KBM-7 (cell line): ENCODE measurements at regions not wholly inside any gene's neighbourhood (a gene's known extent, or its start where the extent isn't known, plus 50 kb on each side); places are given as distances from the start of the nearest gene placed in this dataset.
"Not testable (repeated sequence)": the region's sequence is repeated elsewhere in the genome, so short reads cannot be mapped to it uniquely, and the experiment has no call there.

Source experiments
- DNase-seq: peaks from one replicate; pipeline ENCODE4 v3.0.0-alpha.2; 2015
- in situ Hi-C: fragments of 300-500 bp; cut with MboI; formaldehyde crosslinking; loops from 2 replicates; pipeline ENCODE4 v1.14.3; 2020; ENCODE audit warnings: low sequenced_read_pairs, low pct_unique_long_range_greater_than_20kb, mixed read lengths

DNA sequence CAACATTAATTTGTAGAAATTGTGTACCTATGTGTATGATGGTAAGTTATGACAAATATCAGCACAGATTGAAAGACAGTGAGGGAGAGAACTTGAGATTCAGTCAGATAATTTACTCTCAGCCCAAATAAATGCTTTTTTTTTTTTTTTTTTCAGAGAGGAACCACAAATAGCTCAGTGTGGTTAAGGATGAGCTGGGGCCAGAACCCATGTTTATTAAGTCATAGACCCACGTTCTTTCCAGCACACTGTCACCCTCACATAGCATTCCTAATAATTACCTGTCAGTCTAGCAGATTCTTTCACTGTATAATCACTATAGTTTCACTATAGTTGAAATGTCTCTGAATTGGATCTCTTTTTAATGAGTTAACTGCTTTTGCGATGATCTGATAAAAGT lies 246.1 kb downstream of the ZIC1 start:
- no peak for DNase-seq

DNA sequence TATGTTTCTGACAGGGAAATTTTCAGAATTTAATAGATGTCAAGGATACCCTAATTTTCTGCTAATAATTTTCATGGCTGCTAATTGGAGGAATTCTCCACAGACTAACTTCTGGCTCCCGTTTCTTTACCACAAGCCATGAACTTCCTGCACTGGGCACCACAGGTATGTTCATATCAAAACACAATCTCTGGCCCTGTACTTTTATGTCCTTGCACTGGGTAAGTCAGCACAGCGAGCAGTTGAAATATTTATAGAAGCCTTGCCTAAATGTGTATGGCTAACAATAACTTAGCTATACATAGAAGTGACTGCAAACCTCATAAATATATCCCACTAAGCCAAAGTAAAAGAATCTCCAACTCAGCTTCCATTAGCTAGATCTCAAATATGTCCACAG lies 246.9 kb downstream of the ZIC1 start:
- DNase-seq = no peak
- in situ Hi-C loops = no loop called here

More for the DNA sequence above, 246.1 kb downstream of the ZIC1 start:
- in situ Hi-C loops = no loop called here

DNA sequence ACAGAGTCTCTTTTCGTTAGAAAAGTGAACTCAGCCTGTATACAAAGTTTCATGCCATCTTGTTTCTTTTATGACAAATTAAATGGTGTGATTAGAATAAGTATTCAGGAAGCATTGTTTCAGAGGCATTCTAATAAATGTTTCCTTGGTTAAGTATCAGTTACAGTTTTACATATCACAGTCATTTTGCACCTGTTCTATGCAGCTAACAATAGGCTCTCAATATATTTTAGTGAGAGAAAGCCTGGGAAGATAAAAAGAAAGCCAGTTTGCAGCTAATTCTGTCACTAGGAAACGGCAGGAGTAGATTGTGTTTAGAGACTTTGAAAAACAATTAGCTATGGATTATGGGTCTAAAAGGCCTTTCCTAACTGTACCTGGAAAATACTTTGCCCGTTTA lies 252.8 kb downstream of the ZIC1 start:
- in situ Hi-C loops = no loop called here
- no peak for DNase-seq

DNA sequence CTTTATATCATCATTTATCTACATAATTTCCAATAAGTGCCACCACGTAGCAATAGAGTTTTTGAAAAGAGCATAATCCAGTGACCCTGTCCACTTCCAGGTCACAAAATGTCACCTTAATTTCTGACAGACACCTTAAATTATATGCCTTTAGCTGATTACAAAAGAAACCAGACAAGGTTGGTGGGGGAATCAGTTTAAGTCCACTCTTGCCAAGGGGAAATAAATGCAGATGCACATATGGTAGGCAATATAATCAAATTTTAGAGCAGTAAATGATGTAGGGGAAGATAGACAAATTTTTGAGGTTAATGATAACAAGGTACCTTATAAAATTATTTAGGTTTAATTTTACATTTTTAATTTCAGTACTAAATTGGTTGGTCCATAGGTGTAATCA lies 253.5 kb downstream of the ZIC1 start:
- no peak for DNase-seq
- in situ Hi-C loops = no loop called here

DNA sequence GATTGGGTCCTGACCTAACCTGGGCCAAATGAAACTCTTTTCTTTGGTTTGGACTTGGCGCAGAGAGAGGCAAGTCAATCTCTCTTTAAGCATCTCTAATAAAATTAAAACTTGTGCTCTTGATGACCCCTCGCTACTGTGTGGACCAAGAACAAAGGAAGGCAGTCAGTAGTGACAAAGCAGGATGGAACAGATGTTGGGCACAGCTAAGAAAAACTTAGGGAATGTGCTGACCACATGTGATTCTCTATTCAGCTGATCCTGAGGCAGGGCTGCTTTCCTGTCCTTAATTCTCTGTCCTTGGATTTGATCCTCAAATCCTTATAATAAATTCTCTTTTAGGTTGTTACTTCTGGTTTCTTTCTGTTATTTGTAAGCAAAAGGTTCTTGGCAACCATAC lies 259.9 kb downstream of the ZIC1 start:
- DNase-seq = no peak
- in situ Hi-C loops = no loop called here

DNA sequence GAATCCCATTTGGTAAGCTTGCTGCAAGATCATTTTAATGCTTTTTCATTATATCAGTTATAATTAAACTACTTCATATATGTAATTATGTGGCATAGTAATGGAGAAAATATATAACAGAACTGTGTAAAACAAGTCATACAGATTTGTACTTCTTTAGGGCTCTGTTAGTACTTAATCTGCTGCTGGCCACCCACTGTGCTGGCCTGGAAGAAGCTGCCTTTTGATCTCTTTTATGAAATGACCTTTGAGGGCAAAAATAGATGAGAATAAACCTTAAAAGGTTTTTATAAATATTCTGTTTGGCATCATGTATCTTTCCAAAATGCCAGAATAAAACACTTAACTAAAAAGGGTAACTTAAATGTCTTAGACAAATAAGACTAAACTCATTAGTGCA lies 262.9 kb downstream of the ZIC1 start:
- in situ Hi-C loops = no loop called here
- DNase-seq = no peak

DNA sequence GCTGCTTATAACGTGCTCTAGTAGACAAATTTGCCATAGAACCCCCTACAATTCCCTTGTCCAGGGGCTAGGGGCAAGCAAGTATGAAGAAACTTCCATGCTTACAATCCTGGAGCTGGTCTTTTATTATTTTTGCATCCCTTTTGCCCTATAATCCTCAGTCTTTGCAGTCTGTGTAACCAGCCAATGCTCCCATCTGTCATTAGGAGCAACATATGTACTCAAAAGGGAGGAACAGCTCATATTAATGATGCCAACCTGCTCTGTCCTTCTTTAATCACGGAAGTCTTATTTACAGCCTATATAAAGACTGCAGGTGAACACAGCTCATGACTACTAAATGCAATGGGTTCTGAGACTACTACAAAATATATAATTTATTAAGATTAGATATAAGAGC lies 263.3 kb downstream of the ZIC1 start:
- no peak for DNase-seq
- in situ Hi-C loops = no loop called here

DNA sequence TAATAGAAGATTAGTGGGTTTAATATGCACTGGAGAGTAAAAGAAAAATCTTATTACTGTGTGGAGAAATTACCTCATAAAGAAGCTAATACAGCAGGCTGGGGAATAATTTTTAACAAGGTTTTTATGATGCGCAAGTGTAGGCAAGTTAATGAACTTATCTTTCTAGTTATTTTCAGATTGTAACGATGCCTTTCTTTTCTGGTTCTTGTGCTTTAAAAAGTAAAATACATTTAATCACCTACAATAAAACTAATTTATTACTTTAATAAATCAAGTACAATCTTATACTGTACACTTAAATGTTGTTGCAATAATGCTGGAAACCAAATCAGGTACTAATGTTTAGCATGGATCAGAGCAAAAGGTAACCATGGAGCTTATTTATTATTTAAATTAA lies 266.6 kb downstream of the ZIC1 start:
- no peak for DNase-seq
- in situ Hi-C loops = no loop called here

DNA sequence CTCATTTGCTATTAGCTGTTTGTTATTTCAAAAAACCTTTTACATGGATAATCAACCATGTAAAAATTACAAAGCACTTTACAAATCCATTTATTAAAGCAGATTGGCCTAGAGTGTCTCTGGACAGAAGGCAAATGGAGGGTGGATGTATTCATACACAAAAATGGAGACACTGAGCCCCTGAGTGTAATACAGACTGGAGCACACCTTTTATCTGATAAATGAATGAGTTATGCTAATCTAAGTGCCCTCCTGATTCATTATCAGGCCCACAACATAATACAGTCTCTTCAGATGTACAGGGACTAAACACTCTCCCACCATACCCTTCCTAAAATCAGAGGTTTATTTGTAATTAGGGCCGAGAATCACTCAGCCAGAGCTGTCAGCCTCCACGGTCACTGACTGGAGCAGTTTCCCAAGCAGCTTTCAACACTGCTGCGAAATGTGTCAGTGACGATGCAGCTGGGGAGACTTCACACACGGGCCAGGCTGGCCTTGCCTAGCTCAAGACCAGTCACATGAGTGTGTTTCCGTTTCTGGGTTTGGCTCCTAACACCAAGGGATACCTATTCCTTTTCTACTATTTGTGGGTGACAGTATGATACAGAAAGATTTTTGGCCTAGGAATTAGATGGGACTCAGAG lies 271.8 kb downstream of the ZIC1 start:
- in situ Hi-C loops = no loop called here
- DNase-seq = no peak

DNA sequence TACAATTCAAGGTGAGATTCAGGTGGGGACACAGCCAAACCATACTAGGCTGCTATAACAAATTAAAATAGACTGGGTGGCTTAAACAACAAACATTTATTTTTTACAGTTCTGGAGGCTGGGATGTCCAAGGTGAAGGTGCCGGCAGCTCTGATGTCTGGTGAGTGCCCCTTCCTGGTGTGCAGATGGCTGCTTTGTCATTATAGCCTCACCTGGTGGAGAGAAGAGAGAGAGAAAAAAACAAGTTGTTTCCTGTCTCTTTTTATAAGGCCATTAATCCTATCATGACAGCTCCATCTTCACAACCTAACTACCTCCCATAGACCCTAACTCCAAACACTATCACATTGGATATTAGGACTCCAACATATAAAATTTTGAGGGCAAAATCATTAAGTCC lies 279.7 kb downstream of the ZIC1 start:
- in situ Hi-C loops = no loop called here
- no peak for DNase-seq

DNA sequence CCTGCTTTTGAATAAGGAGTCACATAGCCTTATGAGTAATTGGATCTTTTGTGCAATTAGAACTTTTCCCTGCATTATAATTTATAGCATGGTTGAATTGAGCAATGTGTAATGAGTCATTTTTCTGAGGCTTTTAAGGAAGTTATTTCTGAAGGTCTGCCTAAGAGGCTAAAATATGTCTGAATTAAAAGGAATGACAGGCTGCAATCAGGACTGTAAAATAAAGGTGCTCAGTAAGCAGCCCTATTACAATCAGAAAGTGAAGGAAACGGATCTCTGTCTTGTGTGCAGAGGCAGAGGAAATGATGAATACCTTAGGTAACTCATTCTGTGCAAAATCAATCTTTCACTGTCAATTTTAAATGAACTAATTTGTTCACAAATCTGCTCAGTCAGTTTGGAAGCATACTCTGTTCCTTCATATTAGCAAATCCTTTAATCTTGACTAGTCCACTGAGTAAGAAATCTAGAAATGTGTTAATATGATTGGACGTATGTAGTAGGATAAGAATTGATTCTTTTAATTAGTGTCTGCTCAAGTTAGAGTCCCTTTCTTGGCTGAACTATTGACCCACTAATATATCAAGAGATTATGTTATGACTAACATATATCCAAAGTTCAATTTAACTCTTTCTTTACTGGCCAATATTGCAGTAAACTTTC lies 290.1 kb downstream of the ZIC1 start:
- no peak for DNase-seq
- in situ Hi-C loops = no loop called here

DNA sequence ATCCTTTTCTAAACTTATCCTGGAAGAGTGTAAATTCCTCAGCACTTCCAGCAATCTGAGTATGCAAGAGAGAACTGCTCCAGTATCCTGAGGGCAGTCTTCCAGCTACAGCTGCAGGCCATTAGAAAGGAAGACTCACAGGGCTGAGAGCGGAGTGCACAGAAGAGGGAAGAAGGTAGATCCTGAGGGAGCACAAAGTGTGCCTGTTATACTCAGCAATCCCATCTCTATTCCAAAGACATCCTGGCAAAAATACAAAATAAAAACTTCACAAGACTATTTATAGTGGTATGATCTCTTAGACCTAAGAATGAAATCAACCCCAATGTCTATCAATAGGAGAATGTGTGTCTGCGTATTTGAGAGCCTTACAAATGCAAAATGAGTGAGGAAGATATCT lies 292.0 kb downstream of the ZIC1 start:
- in situ Hi-C loops = no loop called here
- no peak for DNase-seq

DNA sequence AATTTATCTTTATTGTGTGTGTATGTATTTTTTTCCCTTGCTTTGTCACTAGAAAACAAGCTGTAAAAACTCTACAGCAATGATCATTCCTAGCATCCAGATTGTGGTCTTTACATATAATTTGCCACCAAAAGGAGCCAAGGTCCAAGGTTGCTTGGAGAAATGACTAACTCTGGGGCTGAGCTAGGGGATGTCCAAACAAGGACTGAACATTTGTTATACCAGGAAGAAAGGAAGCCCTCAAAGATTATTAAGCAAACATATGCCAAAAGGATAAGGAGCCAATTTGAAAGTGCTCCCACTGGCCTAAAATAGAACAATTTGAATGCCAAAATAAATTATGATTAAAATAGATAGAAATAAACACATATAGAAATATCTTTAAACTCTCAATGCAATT lies 293.3 kb downstream of the ZIC1 start:
- no peak for DNase-seq
- in situ Hi-C loops = no loop called here

DNA sequence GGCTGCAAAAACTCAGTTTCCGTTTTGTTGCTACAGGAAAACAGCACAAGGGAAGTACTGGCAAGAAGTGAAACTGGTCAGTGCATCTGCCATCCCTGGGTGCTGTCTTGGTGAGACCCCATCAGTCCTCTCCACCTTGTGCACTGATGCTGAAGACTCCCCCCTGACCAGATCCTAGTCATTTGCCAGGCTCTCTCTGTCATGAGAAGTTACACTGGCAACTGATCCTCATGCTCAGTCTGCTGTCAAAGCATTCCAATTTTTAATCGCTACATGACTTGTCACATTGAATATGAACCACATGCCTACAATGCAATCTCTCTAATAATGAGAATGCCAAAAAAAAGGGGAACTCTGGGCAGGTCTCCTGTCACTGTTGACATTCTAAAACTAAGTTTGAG lies 296.5 kb downstream of the ZIC1 start:
- DNase-seq = no peak
- in situ Hi-C loops = no loop called here

DNA sequence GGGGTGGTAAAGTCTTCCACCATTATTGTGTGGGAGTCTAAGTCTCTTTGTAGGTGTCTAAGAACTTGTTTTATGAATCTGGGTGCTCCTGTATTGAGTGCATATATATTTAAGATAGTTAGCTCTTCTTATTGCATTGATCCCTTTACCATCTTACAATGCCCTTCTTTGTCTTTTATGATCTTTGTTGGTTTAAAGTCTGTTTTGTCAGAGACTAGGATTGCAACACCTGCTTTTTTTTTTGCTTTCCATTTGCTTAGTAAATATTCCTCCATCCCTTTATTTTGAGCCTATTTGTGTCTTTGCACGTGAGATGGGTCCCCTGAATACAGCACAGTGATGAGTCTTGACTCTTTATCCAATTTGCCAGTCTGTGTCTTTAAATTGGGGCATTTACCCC lies 301.6 kb downstream of the ZIC1 start:
- DNase-seq, in situ Hi-C loops: not testable (repeated sequence)

DNA sequence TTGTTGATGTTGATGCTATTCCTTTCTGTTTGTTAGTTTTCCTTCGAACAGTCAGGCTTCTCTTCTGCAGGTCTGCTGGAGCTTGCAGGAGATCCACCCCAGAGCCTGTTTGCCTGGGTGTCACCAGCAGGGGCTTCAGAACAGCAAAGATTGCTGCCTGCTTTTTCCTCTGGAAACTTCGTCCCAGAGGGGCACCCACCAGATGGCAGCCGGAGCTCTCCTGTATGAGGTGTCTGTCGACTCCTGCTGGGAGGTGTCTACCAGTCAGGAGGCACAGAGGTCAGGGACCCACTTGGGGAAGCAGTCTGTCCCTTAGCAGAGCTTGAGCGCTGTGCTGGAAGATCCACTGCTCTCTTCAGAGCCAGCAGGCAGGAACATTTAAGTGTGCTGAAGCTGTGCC lies 303.2 kb downstream of the ZIC1 start:
- in situ Hi-C loops = no loop called here
- DNase-seq = no peak

DNA sequence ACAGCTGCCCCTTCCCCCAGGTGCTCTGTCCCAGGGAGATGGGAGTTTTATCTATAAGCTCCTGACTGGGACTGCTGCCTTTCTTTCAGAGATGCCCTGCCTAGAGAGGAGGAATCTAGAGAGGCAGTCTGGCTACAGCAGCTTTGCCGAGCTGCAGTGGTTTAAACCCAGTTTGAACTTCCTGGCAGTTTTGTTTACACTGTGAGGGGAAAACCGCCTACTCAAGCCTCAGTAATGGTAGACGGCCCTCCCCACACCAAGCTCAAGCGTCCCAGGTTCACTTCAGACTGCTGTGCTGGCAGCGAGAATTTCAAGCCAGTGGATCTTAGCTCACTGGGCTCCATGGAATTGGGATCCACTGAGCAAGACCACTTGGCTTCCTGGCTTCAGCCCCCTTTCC lies 303.6 kb downstream of the ZIC1 start:
- DNase-seq, in situ Hi-C loops: not testable (repeated sequence)

DNA sequence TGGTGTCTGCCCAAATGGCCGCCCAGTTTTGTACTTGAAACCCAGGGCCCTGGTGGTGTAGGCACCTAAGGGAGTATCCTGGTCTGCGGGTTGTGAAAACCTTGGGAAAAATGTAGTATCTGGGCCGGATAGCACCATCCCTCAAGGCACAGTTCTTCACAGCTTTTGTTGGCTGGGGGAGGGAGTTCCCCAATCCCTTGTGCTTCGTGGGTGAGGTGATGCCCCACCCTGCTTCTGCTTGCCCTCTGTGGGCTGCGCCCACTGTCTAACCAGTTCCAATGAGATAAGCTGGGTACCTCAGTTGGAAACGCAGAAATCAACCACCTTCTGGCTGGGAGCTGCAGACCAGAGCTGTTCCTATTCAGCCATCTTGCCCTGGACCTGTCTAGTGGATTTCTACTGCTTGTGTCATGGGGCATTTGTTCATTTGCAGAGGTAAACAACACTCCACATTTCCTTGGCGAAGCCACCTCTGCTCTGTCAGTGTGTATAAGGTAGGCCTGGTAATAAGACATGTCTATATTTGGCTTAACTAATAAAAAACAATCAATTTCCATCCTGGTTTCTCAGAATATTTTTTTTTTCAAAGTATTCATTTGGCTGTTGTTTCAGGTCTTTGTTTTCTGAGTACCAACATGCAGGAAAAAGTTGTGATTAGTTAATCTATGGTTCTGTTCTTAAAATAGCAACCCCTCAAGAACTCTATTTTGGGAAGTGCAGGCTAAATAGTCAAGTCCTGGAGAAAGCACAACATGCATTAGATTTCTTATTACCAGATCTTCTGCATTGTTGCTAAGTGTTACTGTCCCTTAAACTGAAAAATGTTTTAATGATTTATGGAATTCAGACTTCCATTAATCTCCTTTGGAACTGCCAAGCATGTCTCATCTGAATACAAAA lies 304.3 kb downstream of the ZIC1 start:
- no peak for DNase-seq
- in situ Hi-C loops = no loop called here

DNA sequence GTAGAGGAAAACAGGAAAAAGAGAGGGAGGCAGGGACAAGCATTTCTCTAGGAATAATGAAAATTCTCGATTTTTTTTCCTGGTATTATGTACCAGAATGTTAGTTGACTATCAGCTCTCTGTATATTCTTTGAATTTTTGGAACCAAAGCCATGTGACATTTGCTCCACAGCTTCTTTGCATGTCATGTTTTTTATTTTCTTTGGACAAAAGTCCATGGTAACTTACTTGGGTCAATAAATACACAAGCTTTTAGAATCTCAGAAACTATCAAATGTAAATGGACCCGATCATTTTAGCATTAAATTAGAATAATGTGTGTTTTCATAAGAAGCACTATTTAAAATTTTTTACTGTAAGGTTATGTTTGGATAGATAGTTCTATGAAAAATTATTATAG lies 320.5 kb downstream of the ZIC1 start:
- DNase-seq = no peak
- in situ Hi-C loops = no loop called here

DNA sequence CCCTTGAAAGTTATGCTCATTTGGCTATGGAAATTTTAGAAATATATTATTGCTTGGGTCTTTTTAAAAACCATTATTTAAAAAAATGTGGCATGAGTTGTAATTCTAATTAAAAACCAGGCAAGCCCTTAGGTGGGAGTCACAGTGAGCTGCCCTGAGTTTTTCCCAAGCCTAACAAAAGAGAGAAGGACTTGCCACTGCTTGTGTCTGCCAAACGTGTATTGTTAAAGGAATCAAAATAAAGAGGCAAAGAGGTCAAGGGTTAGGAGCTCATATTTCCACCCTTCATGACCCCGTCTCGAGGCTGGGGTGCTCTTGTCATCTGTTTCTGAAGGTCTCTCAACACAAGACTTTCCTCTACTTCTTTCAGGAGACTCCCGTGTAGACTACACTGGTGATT lies 321.1 kb downstream of the ZIC1 start:
- in situ Hi-C loops = no loop called here

More for the DNA sequence above, 321.1 kb downstream of the ZIC1 start:
- DNase-seq = no peak
